ENCODE measurements at regions not wholly inside any gene's neighbourhood (a gene's known extent, or its start where the extent isn't known, plus 50 kb on each side); places are given as distances from the start of the nearest gene placed in this dataset.

DNA sequence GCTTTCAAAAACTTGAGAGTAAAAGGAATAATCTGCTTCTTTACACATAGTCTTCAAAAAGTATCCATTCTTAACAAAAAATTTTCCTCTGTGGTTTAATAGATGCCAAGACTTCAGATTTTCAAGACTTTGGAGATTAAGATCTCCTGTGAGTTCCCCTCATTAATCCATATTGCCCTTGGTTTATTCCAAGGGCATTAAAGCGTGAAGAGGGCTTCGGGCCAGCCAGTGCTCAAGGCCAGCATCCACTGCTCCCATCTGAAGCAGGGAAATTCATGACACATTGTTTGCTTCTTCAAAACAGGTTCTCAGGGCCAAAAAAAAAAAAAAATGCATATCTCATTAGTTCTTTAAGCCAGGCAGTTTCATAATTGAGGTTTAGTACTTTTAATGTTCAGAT, 137.3 kb upstream of the RHOBTB1 start:
- no peak overlapping the region for H3K4me3 ChIP-seq (ENCODE audit: low read depth, low read length)
- no peak for DNase-seq (ENCODE audit: low read depth)
- TF ChIP-seq, protein P1, sequence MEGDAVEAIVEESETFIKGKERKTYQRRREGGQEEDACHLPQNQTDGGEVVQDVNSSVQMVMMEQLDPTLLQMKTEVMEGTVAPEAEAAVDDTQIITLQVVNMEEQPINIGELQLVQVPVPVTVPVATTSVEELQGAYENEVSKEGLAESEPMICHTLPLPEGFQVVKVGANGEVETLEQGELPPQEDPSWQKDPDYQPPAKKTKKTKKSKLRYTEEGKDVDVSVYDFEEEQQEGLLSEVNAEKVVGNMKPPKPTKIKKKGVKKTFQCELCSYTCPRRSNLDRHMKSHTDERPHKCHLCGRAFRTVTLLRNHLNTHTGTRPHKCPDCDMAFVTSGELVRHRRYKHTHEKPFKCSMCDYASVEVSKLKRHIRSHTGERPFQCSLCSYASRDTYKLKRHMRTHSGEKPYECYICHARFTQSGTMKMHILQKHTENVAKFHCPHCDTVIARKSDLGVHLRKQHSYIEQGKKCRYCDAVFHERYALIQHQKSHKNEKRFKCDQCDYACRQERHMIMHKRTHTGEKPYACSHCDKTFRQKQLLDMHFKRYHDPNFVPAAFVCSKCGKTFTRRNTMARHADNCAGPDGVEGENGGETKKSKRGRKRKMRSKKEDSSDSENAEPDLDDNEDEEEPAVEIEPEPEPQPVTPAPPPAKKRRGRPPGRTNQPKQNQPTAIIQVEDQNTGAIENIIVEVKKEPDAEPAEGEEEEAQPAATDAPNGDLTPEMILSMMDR (IDR thresholded peaks at IDR 0.05; ENCODE audit: control insufficient read depth, extremely low read depth, insufficient read depth): no peak

DNA sequence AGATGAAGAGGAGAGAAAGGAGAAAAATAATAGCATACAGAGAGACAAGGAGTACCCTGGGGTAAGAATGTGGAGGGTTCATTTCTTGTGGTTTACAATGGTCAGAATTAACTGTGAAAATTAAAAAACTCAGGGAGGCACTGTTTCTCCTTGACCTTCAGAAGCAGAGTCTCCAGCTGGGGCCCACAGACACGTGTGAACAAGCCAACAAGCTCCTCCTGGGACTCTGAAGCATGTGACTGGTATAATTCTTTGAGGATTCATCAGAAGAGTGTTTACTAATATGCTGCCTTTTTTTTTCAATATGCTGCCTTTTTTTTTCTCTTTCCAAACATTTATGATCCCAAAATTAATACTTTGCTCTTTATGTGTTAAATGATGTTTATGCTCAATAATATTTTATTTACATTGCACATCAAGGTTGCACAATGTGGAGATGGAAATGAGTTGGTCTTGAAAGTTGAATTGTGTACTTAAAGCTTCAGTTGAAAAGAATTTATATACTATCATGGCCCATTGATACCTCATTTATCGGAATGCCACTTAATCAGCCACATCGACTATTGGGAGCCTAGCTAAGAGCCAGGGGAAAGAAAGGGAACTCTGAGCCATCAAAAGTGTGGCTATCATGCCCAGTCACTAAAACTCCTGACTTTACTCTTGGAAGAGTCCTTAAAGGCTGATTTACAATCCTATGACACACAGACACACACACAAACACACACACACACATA, 134.7 kb upstream of the RHOBTB1 start:
- TF ChIP-seq, protein P1 (IDR thresholded peaks at IDR 0.05; ENCODE audit: control insufficient read depth, extremely low read depth, insufficient read depth): no peak
- no peak for DNase-seq (ENCODE audit: low read depth)
- H3K4me3 ChIP-seq (ENCODE audit: low read depth, low read length): no peak overlapping the region

DNA sequence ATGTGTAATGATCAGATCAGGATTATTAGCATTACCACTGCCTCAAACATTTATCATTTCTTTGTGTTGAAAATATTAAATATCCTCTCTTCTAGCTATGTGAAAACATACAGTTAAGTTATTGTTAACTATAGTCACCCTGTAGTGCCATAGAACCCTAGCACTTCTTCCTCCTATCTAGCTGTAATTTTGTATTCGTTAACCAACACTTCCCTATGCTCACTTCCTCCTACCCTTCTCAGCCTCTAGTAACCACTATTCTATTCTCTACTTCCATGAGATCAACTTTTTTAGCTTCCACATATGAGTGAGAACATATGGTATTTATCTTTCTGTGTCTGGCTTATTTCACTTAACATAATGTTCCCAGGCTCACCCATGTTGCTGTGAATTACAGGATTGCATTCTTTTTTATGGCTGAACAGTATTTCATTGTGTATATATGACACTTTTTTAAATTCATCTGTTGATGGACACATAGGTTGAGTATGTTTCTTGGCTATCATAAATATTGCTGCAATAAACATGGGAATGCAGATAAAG, 132.7 kb upstream of the RHOBTB1 start:
- H3K4me3 ChIP-seq (ENCODE audit: low read depth, low read length): no peak overlapping the region
- TF ChIP-seq, protein P1 (IDR thresholded peaks at IDR 0.05; ENCODE audit: control insufficient read depth, extremely low read depth, insufficient read depth): no peak
- DNase-seq (ENCODE audit: low read depth): no peak

DNA sequence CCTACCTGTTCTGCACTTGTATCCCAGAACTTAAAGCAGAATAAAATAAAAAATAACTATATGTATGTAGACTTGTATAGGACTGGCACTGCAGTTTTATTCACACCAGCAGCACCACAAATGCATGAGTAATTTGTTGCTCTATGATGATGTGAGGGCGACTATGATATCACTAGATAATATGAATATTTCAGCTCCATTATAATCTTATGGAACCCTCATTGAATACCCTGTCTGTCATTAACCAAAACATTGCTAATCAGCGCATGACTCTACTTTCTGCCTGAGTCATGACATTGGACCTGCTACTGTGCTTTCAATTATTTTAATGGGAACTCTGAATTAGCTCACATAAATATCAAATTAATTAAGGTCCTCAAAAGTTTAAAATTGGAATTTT, 129.4 kb upstream of the RHOBTB1 start:
- TF ChIP-seq, protein P1 (IDR thresholded peaks at IDR 0.05; ENCODE audit: control insufficient read depth, extremely low read depth, insufficient read depth): no peak
- DNase-seq (ENCODE audit: low read depth): no peak
- H3K4me3 ChIP-seq (ENCODE audit: low read depth, low read length): no peak overlapping the region

DNA sequence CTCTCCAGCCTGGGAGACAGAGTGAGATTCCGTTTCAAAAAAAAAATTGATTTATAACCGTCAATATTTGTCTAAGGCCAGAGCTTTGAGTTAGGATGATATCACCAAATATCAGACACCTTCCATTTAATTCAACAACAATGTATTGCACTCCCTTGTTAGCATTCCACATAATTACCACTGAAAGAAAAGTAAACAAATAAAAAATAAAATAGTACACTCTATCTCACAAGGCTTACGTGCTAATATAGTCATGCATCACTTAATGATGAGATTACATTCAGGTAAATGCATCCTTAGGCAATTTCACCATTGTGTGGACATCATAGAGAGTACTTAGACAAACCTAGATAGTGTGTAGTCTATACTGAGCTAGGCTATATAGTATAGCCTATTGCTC, 127.6 kb upstream of the RHOBTB1 start:
- H3K4me3 ChIP-seq (ENCODE audit: low read depth, low read length): no peak overlapping the region
- DNase-seq (ENCODE audit: low read depth): no peak

DNA sequence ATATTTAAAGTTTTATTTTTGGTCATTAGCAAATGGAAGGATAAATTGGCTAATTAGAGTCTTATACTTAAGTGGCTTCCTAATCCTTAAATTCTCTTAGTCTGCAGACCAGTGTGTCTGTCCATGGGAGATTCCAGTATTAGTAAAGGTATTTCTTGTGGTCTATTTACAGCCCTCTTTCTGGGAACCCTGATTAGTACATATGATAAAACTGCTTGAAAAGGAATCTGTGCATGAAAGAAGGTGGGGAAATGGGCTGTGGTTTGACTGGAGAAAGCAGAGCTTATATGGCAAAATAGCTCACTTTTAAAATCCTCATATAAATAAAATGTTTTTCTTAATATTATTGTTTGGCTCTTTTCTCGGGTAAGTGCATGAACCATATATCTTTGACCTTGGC, 124.5 kb upstream of the RHOBTB1 start:
- TF ChIP-seq, protein P1 (IDR thresholded peaks at IDR 0.05; ENCODE audit: control insufficient read depth, extremely low read depth, insufficient read depth): no peak
- DNase-seq (ENCODE audit: low read depth): no peak
- no peak overlapping the region for H3K4me3 ChIP-seq (ENCODE audit: low read depth, low read length)

More for the DNA sequence above, 127.6 kb upstream of the RHOBTB1 start:
- TF ChIP-seq, protein P1 (IDR thresholded peaks at IDR 0.05; ENCODE audit: control insufficient read depth, extremely low read depth, insufficient read depth): no peak

Data from LNCaP clone FGC (cell line).